Liver (tissue), 8 donors: ENCODE measurements at regions not wholly inside any gene's neighbourhood (a gene's known extent, or its start where the extent isn't known, plus 50 kb on each side); places are given as distances from the start of the nearest gene placed in this dataset.

ENCODE experiments used
- DNase-seq: peaks from one replicate; pipeline ENCODE4 v3.0.0-alpha.2; 2017; ENCODE audit warnings: low spot score
- H3K27ac ChIP-seq, 2 donors: one replicate each; pipeline ENCODE4 v1.7.0; 2013; ENCODE audit warnings: inconsistent platforms in 2 of 2, low read length in 2 of 2, control low read depth in 1 of 2, low read depth in 1 of 2, mild to moderate bottlenecking in 1 of 2
- H3K27me3 ChIP-seq, 4 donors: one replicate each; pipeline versions ENCODE4 v1.6.1 to v1.7.0; 2013; ENCODE audit warnings: low read length in 3 of 4, inconsistent platforms in 1 of 4, mild to moderate bottlenecking in 1 of 4, moderate library complexity in 1 of 4; ENCODE audit not compliant: control insufficient read depth in 4 of 4, insufficient read depth in 4 of 4
- H3K36me3 ChIP-seq, 4 donors: one replicate each; pipeline versions ENCODE4 v1.6.1 to v1.7.0; 2013; ENCODE audit warnings: low read length in 3 of 4, mild to moderate bottlenecking in 3 of 4, low read depth in 1 of 4, moderate library complexity in 1 of 4; ENCODE audit not compliant: control insufficient read depth in 4 of 4, insufficient read depth in 3 of 4
- H3K4me1 ChIP-seq, 4 donors: one replicate each; pipeline versions ENCODE4 v1.6.1 to v1.7.0; 2013; ENCODE audit warnings: low read length in 3 of 4, mild to moderate bottlenecking in 3 of 4, moderate library complexity in 1 of 4; ENCODE audit not compliant: control insufficient read depth in 4 of 4, insufficient read depth in 4 of 4
- H3K4me3 ChIP-seq, 3 donors: one replicate each; pipeline versions ENCODE4 v1.6.1 to v1.7.0; 2013; ENCODE audit warnings: low read length in 3 of 3, control low read depth in 1 of 3, low read depth in 1 of 3, mild to moderate bottlenecking in 1 of 3
- H3K9ac ChIP-seq, 2 donors: one replicate each; pipeline ENCODE4 v1.7.0; 2013; ENCODE audit warnings: low read length in 2 of 2, mild to moderate bottlenecking in 2 of 2, moderate library complexity in 2 of 2, control low read depth in 1 of 2, low read depth in 1 of 2
- H3K9me3 ChIP-seq, 4 donors: one replicate each; pipeline versions ENCODE4 v1.6.1 to v1.7.0; 2013; ENCODE audit warnings: low read length in 3 of 4; ENCODE audit not compliant: control insufficient read depth in 4 of 4
- CTCF ChIP-seq: fragments of 150-350 bp; IDR thresholded peaks from 2 replicates; pipeline ENCODE4 v1.5.1; 2017; ENCODE audit warnings: improper control_type of control experiment, low read depth, low read length; ENCODE audit not compliant: missing input control
- EGR1 ChIP-seq, 2 donors: IDR thresholded peaks; 2 replicates each; pipeline ENCODE4 v1.6.1; 2016 to 2018; ENCODE audit warnings: antibody characterized with exemption in 2 of 2, low read depth in 2 of 2
- FOXA1 ChIP-seq: IDR thresholded peaks from 2 replicates; pipeline ENCODE4 v1.6.1; 2016; ENCODE audit warnings: antibody characterized with exemption
- FOXA2 ChIP-seq: IDR thresholded peaks from 2 replicates; pipeline ENCODE4 v1.6.1; 2016; ENCODE audit warnings: antibody characterized with exemption
- GABPA ChIP-seq, 2 donors: IDR thresholded peaks in 1 of 2; conservative IDR thresholded peaks in 1 of 2; 2 replicates each; pipeline ENCODE4 v1.6.1; 2016; ENCODE audit warnings: antibody characterized with exemption in 2 of 2, mild to moderate bottlenecking in 1 of 2, moderate library complexity in 1 of 2
- HNF4A ChIP-seq, 2 donors: conservative IDR thresholded peaks; 2 replicates each; pipeline ENCODE4 v1.6.1; 2016; ENCODE audit warnings: antibody characterized with exemption in 2 of 2, mild to moderate bottlenecking in 2 of 2
- HNF4G ChIP-seq: IDR thresholded peaks from 2 replicates; pipeline ENCODE4 v1.6.1; 2016; ENCODE audit warnings: antibody characterized with exemption
- JUND ChIP-seq, 2 donors: IDR thresholded peaks; 2 replicates each; pipeline ENCODE4 v1.6.1; 2016; ENCODE audit warnings: antibody characterized with exemption in 2 of 2
- MAX ChIP-seq: IDR thresholded peaks from 2 replicates; pipeline ENCODE4 v1.6.1; 2016; ENCODE audit warnings: antibody characterized with exemption
- RAD21 ChIP-seq, 2 donors: IDR thresholded peaks; 2 replicates each; pipeline ENCODE4 v1.6.1; 2016; ENCODE audit warnings: antibody characterized with exemption in 2 of 2, mild to moderate bottlenecking in 2 of 2
- SP1 ChIP-seq: IDR thresholded peaks from 2 replicates; pipeline ENCODE4 v1.6.1; 2018; ENCODE audit warnings: antibody characterized with exemption, mild to moderate bottlenecking
- TAF1 ChIP-seq: conservative IDR thresholded peaks from 2 replicates; pipeline ENCODE4 v1.6.1; 2016; ENCODE audit warnings: antibody characterized with exemption, mild to moderate bottlenecking
- YY1 ChIP-seq: IDR thresholded peaks from 2 replicates; pipeline ENCODE4 v1.6.1; 2016; ENCODE audit warnings: antibody characterized with exemption, mild to moderate bottlenecking
- WGBS: extraction: QIAGEN DNeasy Blood & Tissue Kit; methylation state at CpG from one replicate; pipeline ENCODE4 v1.1.7; 2013; 5-methylcytosine and 5-hydroxymethylcytosine counted together
- TF ChIP-seq, protein P1 (sequence below): IDR thresholded peaks from 2 replicates; pipeline ENCODE4 v1.6.1; 2016; ENCODE audit warnings: antibody characterized with exemption
- TF ChIP-seq, protein P2 (sequence below): IDR thresholded peaks from 2 replicates; pipeline ENCODE4 v1.6.1; 2016; ENCODE audit warnings: antibody characterized with exemption
- donor health status: healthy.
- donor health status: healthy.
- donor health status: healthy.
- donor health status: healthy.
- donor health status: healthy.

GRCh38 chr16:75818491-75818890 lies 92.2 kb upstream of the CPHXL start:
- no peak for TF ChIP-seq SP1
- no peak for TF ChIP-seq TAF1
- TF ChIP-seq, protein P1, sequence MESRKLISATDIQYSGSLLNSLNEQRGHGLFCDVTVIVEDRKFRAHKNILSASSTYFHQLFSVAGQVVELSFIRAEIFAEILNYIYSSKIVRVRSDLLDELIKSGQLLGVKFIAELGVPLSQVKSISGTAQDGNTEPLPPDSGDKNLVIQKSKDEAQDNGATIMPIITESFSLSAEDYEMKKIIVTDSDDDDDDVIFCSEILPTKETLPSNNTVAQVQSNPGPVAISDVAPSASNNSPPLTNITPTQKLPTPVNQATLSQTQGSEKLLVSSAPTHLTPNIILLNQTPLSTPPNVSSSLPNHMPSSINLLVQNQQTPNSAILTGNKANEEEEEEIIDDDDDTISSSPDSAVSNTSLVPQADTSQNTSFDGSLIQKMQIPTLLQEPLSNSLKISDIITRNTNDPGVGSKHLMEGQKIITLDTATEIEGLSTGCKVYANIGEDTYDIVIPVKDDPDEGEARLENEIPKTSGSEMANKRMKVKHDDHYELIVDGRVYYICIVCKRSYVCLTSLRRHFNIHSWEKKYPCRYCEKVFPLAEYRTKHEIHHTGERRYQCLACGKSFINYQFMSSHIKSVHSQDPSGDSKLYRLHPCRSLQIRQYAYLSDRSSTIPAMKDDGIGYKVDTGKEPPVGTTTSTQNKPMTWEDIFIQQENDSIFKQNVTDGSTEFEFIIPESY = no peak
- no peak for TF ChIP-seq FOXA2
- no peak for TF ChIP-seq YY1
- no peak for TF ChIP-seq HNF4A (conservative IDR thresholded peaks at IDR 0.05)
- no peak for TF ChIP-seq CTCF

GRCh38 chr16:75820672-75821071 lies 94.4 kb upstream of the CPHXL start:
- 90% methylated on average over 6 of the region's 6 CpGs for WGBS
- no peak for DNase-seq
- no peaks in the 10 kb centered on the region for H3K4me1 ChIP-seq

More at GRCh38 chr16:75818491-75818890, 92.2 kb upstream of the CPHXL start:
- DNase-seq = no peak
- peaks cover 0 to 3% (median 0%) of the 10 kb centered on the region in 4 donors for H3K27me3 ChIP-seq
- H3K27ac ChIP-seq = no peak overlapping the region
- no peak overlapping the region for H3K9ac ChIP-seq
- H3K4me1 ChIP-seq = no peaks in the 10 kb centered on the region
- no peaks in the 10 kb centered on the region for H3K36me3 ChIP-seq
- H3K9me3 ChIP-seq = no peaks in the 10 kb centered on the region
- WGBS = 69% methylated on average over 2 of the region's 2 CpGs
- no peak overlapping the region for H3K4me3 ChIP-seq

More at GRCh38 chr16:75820672-75821071, 94.4 kb upstream of the CPHXL start:
- no peak overlapping the region for H3K9ac ChIP-seq
- no peaks in the 10 kb centered on the region for H3K9me3 ChIP-seq
- H3K36me3 ChIP-seq = no peaks in the 10 kb centered on the region
- no peak overlapping the region for H3K4me3 ChIP-seq
- H3K27me3 ChIP-seq = peaks cover 0 to 3% (median 0%) of the 10 kb centered on the region in 4 donors
- TF ChIP-seq HNF4A (conservative IDR thresholded peaks at IDR 0.05) = no peak
- no peak for TF ChIP-seq MAX
- TF ChIP-seq GABPA (IDR thresholded peaks at IDR 0.05 in 1 of 2, conservative IDR thresholded peaks at IDR 0.05 in 1 of 2) = no peak
- no peak for TF ChIP-seq TAF1
- no peak for TF ChIP-seq EGR1 (IDR thresholded peaks at IDR 0.05; ENCODE audit: low read depth in 2 of 2)
- no peak for TF ChIP-seq FOXA1
- TF ChIP-seq JUND (IDR thresholded peaks at IDR 0.05) = no peak
- TF ChIP-seq, protein P1 = no peak
- no peak for TF ChIP-seq HNF4G
- TF ChIP-seq, protein P2, sequence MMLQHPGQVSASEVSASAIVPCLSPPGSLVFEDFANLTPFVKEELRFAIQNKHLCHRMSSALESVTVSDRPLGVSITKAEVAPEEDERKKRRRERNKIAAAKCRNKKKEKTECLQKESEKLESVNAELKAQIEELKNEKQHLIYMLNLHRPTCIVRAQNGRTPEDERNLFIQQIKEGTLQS = no peak
- TF ChIP-seq RAD21 (IDR thresholded peaks at IDR 0.05) = no peak
- no peak overlapping the region for H3K27ac ChIP-seq
